GM23338 (cell line): ENCODE measurements at regions not wholly inside any gene's neighbourhood (a gene's known extent, or its start where the extent isn't known, plus 50 kb on each side); places are given as distances from the start of the nearest gene placed in this dataset.

Experiments used
- ATAC-seq: fragments of 200-7000 bp; cut with Tn5 transposase; 3 replicates; pipeline ENCODE4 v1.9.1; 2020
- DNase-seq: peaks from one replicate; pipeline ENCODE4 v3.0.0-alpha.2; 2015; ENCODE audit warnings: low spot score
- H2AFZ ChIP-seq: fragments of 200-600 bp; sonication (generic); 2 replicates; pipeline ENCODE4 v1.8.0; 2016; ENCODE audit warnings: antibody characterized with exemption, mild to moderate bottlenecking, moderate library complexity
- H3F3A ChIP-seq: fragments of 200-600 bp; sonication (generic); replicated peaks from 2 replicates; pipeline ENCODE4 v1.8.0; 2017; ENCODE audit warnings: antibody characterized with exemption, mixed run types, low read depth
- H3K27ac ChIP-seq: fragments of 200-600 bp; sonication (generic); 2 replicates; pipeline ENCODE4 v1.6.1; 2016; ENCODE audit warnings: low read depth
- H3K27me3 ChIP-seq: fragments of 200-600 bp; sonication (generic); 2 replicates; pipeline ENCODE4 v1.8.0; 2016; ENCODE audit warnings: mild to moderate bottlenecking, mixed run types, moderate library complexity; ENCODE audit not compliant: insufficient read depth
- H3K36me3 ChIP-seq: fragments of 200-600 bp; sonication (generic); 2 replicates; pipeline ENCODE4 v1.8.0; 2016; ENCODE audit warnings: mild to moderate bottlenecking; ENCODE audit not compliant: insufficient read depth
- H3K4me1 ChIP-seq: fragments of 200-600 bp; sonication (generic); 2 replicates; pipeline ENCODE4 v1.8.0; 2016; ENCODE audit warnings: mild to moderate bottlenecking, moderate library complexity; ENCODE audit not compliant: insufficient read depth
- H3K4me2 ChIP-seq: fragments of 200-600 bp; sonication (generic); 2 replicates; pipeline ENCODE4 v1.7.1; 2017; ENCODE audit warnings: mixed run types
- H3K4me3 ChIP-seq: fragments of 200-600 bp; sonication (generic); 2 replicates; pipeline ENCODE4 v1.6.1; 2016; ENCODE audit warnings: mixed run types
- H3K79me2 ChIP-seq: fragments of 200-600 bp; sonication (generic); replicated peaks from 2 replicates; pipeline ENCODE4 v1.8.0; 2017; ENCODE audit warnings: mild to moderate bottlenecking; ENCODE audit not compliant: insufficient read depth
- H3K9me2 ChIP-seq: fragments of 200-600 bp; sonication (generic); 2 replicates; pipeline ENCODE4 v1.8.0; 2017; ENCODE audit not compliant: insufficient read depth
- H4K20me1 ChIP-seq: fragments of 200-600 bp; sonication (generic); replicated peaks from 2 replicates; pipeline ENCODE4 v1.8.0; 2017; ENCODE audit warnings: mild to moderate bottlenecking; ENCODE audit not compliant: insufficient read depth
- H3K27ac Mint-ChIP-seq: 2 replicates; pipeline ENCODE4 v1.8.0; 2020; ENCODE audit warnings: inconsistent platforms, mild to moderate bottlenecking, moderate library complexity, mixed read lengths
- H3K27me3 Mint-ChIP-seq: 3 replicates; pipeline ENCODE4 v1.8.0; 2022; ENCODE audit warnings: low read depth, mild to moderate bottlenecking, moderate library complexity, mixed read lengths, inconsistent platforms; ENCODE audit not compliant: insufficient read depth, poor library complexity
- H3K36me3 Mint-ChIP-seq: 3 replicates; pipeline ENCODE4 v1.8.0; 2021; ENCODE audit warnings: low read depth, mild to moderate bottlenecking, inconsistent platforms, moderate library complexity, mixed read lengths
- H3K4me1 Mint-ChIP-seq: 3 replicates; pipeline ENCODE4 v1.8.0; 2020; ENCODE audit warnings: mild to moderate bottlenecking, inconsistent platforms, mixed read lengths
- H3K4me3 Mint-ChIP-seq: 3 replicates; pipeline ENCODE4 v1.8.0; 2021; ENCODE audit warnings: moderate library complexity, mild to moderate bottlenecking, inconsistent platforms, mixed read lengths
- H3K9me3 Mint-ChIP-seq: 3 replicates; pipeline ENCODE4 v1.8.0; 2020; ENCODE audit warnings: moderate library complexity, mild to moderate bottlenecking, inconsistent platforms, mixed read lengths
- CREB1 ChIP-seq: fragments of 250-450 bp; sonication (Bioruptor Pico); IDR thresholded peaks from 2 replicates; pipeline ENCODE4 v1.5.0; 2020; ENCODE audit warnings: low read depth, mild to moderate bottlenecking, moderate library complexity
- CTCF ChIP-seq, 2 experiments: fragments of 200-600 bp in 1 of 2; sonication (generic) in 1 of 2; conservative IDR thresholded peaks; 2 replicates each; pipeline versions ENCODE4 v1.5.1 to v1.6.1; 2016 to 2017; ENCODE audit warnings: antibody characterized with exemption in 2 of 2, low read depth in 2 of 2, mild to moderate bottlenecking in 2 of 2, moderate library complexity in 1 of 2
- EZH2 ChIP-seq: fragments of 200-600 bp; sonication (generic); IDR thresholded peaks from one replicate; pipeline ENCODE4 v1.8.0; 2017; ENCODE audit warnings: antibody characterized with exemption, mild to moderate bottlenecking, low read depth; ENCODE audit not compliant: unreplicated experiment
- JUNB ChIP-seq: IDR thresholded peaks from one replicate; pipeline ENCODE4 v1.6.1; 2016; ENCODE audit warnings: antibody characterized with exemption; ENCODE audit not compliant: unreplicated experiment
- NANOG ChIP-seq: IDR thresholded peaks from 2 replicates; pipeline ENCODE4 v1.6.1; 2016; ENCODE audit warnings: antibody characterized with exemption, borderline replicate concordance
- POLR2AphosphoS5 ChIP-seq: IDR thresholded peaks from 2 replicates; pipeline ENCODE4 v1.6.1; 2016; ENCODE audit warnings: antibody characterized with exemption, low read depth
- ZNF114 ChIP-seq: fragments of 250-450 bp; sonication (Bioruptor Pico); IDR thresholded peaks from 2 replicates; pipeline ENCODE4 v1.5.0; 2020; ENCODE audit warnings: mild to moderate bottlenecking, moderate library complexity
- ZNF462 ChIP-seq: fragments of 250-450 bp; sonication (Bioruptor Pico); IDR thresholded peaks from 2 replicates; pipeline ENCODE4 v1.5.0; 2020; ENCODE audit warnings: mild to moderate bottlenecking, moderate library complexity
- TF ChIP-seq, protein P1 (sequence below): IDR thresholded peaks from one replicate; pipeline ENCODE4 v1.6.1; 2018; ENCODE audit warnings: antibody characterized with exemption; ENCODE audit not compliant: unreplicated experiment

DNA sequence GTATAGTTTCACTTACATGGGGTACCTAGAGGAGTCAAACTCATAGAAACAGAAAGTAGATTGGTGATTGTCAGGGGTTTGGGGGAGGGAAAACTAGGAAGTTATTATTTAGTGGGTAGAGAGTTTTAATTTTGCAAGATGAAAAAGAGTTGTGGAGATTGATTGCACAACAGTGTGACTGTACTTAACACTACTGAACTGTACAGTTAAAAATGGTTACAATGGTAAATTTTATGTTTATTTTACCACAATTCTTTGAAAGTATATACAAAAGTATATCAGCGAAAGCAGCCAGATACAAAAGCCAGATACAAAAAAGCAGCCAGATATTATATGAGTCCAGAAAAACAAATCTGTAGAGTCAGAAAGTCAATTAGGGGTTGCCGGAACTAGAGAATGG is 247.6 kb downstream of the IPO8 start:
- Mint-ChIP-seq H3K9me3 (peaks cover 24% of the 10 kb centered on the region), H3K27me3 (no peaks in the 10 kb centered on the region), H3K36me3 (peaks cover 12% of the 10 kb centered on the region), H3K27ac (no peak overlapping the region), H3K4me1 (no peaks in the 10 kb centered on the region), H3K4me3 (no peak overlapping the region)
- Histone ChIP-seq H3K79me2 (no peaks in the 10 kb centered on the region), H3K36me3 (no peaks in the 10 kb centered on the region), H3K27ac (no peak overlapping the region), H4K20me1 (no peaks in the 10 kb centered on the region), H3K4me3 (no peak overlapping the region), H3K9me2 (0 out of 2 replicates have a peak, but pooled peaks cover 2% of the 10 kb centered on the region), H3K4me2 (no peak overlapping the region), H3K27me3 (no peaks in the 10 kb centered on the region), H2AFZ (no peak overlapping the region), H3K4me1 (no peaks in the 10 kb centered on the region), H3F3A (no peaks in the 10 kb centered on the region)
- DNase-seq (no peak), ATAC-seq (no peak)
- TF ChIP-seq ZNF462 (CRISPR knock-in tag) (no peak), CREB1 (no peak), NANOG (no peak), JUNB (no peak), ZNF114 (no peak), EZH2 (no peak), POLR2AphosphoS5 (no peak), CTCF (conservative IDR thresholded peaks at IDR 0.05; ENCODE audit: low read depth in 2 of 2) (no peak)
- TF ChIP-seq, protein P1, sequence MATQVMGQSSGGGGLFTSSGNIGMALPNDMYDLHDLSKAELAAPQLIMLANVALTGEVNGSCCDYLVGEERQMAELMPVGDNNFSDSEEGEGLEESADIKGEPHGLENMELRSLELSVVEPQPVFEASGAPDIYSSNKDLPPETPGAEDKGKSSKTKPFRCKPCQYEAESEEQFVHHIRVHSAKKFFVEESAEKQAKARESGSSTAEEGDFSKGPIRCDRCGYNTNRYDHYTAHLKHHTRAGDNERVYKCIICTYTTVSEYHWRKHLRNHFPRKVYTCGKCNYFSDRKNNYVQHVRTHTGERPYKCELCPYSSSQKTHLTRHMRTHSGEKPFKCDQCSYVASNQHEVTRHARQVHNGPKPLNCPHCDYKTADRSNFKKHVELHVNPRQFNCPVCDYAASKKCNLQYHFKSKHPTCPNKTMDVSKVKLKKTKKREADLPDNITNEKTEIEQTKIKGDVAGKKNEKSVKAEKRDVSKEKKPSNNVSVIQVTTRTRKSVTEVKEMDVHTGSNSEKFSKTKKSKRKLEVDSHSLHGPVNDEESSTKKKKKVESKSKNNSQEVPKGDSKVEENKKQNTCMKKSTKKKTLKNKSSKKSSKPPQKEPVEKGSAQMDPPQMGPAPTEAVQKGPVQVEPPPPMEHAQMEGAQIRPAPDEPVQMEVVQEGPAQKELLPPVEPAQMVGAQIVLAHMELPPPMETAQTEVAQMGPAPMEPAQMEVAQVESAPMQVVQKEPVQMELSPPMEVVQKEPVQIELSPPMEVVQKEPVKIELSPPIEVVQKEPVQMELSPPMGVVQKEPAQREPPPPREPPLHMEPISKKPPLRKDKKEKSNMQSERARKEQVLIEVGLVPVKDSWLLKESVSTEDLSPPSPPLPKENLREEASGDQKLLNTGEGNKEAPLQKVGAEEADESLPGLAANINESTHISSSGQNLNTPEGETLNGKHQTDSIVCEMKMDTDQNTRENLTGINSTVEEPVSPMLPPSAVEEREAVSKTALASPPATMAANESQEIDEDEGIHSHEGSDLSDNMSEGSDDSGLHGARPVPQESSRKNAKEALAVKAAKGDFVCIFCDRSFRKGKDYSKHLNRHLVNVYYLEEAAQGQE: no peak
